ENCODE measurements at regions not wholly inside any gene's neighbourhood (a gene's known extent, or its start where the extent isn't known, plus 50 kb on each side); places are given as distances from the start of the nearest gene placed in this dataset.
"Not testable (repeated sequence)": the region's sequence is repeated elsewhere in the genome, so short reads cannot be mapped to it uniquely, and the experiment has no call there.

GRCh38 chr3:40649346-40649745, 124.6 kb downstream of the ZNF621 start:
- no peak for DNase-seq

DNA sequence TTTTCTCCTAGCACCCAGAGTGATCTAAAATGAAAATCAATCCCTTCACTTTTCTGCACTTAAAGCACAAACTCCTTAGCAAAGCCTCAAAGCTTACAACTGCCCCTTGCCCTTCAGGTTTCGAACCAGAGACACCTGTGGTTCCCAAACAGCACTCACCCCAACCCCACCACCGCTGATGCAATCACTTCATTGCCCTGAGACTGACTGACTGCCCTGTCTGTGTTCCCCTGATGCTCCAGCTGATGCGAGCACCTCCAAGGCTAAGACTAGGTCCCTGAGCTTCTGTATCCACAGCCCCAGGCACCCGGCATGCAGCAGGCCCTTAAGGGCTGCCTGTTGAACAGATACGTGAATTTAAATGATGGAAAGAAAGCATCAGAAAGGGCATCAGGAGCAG, 127.3 kb downstream of the ZNF621 start:
- no peak for DNase-seq

DNA sequence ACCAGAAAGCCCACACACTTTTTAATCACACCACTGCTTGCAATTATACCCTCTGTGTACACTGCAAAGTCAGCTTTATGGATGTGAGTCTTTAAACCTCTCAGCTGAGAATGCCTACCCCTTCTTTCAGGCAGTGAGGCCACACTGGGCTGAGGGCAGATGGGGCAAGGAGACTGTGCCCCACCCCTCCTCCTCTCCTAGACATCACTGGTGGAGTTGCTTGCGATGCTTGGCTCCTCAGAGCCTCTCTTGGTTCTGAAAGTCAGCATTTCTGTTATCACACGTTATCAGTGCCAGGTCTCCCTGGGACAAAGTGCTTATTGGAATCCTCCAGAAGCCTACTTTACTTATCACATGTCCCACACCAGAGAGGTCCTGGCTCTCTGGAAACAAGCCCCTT, 128.2 kb downstream of the ZNF621 start:
- DNase-seq = no peak

DNA sequence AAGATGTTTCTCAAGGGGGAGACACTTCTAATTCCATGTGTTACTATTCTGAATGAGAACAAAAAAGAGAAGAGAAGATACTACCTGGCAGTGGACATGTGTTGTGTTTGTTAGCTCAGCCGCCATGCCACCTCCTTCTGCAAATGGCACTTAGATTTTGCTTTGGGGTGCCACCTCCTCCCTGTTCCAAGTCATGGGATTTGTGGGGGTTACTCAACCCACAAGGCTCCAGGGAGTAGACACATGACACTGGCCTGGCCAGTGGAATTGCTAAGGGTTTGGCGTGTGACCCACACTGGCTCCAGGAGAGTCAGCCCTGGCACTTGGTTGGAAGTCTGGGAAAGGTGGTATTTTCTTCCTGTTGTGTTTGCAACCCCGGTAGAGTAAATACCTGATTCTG, 129.1 kb downstream of the ZNF621 start:
- no peak for DNase-seq

DNA sequence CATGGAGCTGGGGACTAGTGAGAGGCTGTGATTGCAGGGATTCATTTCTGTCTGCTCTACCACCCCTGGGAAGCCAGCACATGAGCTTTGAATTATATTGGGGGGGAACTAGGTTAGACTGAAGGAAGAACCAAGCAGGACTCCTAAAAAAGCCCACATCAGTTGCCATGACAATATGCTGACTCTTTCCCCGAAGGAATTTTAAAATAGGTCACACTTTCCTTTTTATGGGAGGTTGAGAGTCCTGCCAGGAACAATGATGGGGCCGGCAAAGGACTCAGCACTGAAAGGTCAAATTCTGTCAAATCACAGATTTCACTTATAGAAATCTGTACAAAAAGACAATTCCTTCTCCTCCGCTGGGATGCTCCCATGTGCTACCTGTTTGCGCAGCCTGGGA, 130.8 kb downstream of the ZNF621 start:
- DNase-seq = no peak

- DNase-seq = no peak
These were observed 132.9 kb downstream of the ZNF621 start for GRCh38 chr3:40657623-40658022.

- no peak for DNase-seq
These were observed 133.5 kb downstream of the ZNF621 start for GRCh38 chr3:40658305-40658704.

GRCh38 chr3:40660554-40660953, 135.8 kb downstream of the ZNF621 start:
- DNase-seq = no peak

- no peak for DNase-seq
These were observed 136.5 kb downstream of the ZNF621 start for GRCh38 chr3:40661284-40661683.

GRCh38 chr3:40663280-40663679, 138.5 kb downstream of the ZNF621 start:
- no peak for DNase-seq

- no peak for DNase-seq
These were observed 144.4 kb downstream of the ZNF621 start for GRCh38 chr3:40669176-40669575.

- DNase-seq = no peak
These were observed 148.1 kb downstream of the ZNF621 start for GRCh38 chr3:40672861-40673260.

- no peak for DNase-seq
These were observed 152.6 kb downstream of the ZNF621 start for GRCh38 chr3:40677321-40677720.

DNA sequence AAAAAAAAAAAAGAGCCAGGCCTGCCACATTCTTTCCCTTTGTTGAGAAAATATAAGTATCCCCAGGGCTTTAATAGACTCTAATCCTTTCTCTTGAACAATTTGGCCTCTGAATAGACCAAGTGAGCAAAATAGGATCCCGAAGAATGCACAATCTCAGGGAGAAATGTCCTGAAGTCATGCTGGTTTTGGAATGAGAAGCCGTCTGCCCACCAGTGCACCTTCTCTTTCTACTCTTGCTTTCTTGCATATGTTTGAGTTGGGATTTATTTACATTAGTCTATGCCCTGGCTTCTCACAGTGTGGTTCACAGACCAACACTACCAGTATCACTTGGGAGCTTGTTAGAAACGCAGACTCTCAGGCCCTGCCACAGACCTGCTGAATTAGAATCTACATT, 153.0 kb downstream of the ZNF621 start:
- no peak for DNase-seq

DNA sequence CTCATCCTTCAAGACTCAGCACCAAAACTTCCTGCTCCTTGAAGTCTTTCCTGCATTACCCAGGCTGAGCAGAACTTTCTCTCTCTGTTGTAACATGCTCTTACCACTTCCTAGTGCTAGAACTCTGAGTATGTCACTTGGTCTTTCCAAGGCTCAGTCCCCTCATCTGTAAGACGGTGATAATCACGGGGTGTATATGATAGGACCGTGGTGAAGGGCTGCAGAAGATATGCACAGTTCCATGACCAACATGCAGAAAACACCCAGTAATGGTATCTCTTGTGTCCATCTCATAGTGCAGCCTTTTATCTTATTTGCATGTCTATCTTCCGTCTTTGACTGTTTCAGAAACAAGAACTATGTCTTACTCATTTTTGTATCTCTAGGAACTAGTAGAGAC, 154.5 kb downstream of the ZNF621 start:
- no peak for DNase-seq

GRCh38 chr3:40680685-40681657, 156.2 kb downstream of the ZNF621 start:
- peak; percentile 7 for DNase-seq

DNA sequence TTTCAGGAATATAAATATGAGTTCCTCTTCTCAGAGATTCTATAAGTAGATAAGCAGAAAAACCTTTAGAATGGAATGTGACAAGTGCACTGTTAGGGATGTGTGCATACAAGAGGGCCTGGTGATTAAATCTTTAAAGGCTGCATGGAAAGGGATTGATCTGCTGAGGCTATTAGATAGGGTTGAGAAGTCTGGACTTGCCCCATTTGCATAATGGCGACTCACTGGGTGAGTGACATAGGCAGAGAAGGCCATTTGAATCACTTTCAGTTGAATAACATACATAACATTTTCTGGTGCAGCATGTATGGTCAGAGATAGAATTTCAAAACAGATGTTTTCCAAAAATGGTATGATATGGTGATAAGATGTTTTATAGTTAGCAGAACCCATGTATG, 156.9 kb downstream of the ZNF621 start:
- peak; percentile 18 for DNase-seq

DNA sequence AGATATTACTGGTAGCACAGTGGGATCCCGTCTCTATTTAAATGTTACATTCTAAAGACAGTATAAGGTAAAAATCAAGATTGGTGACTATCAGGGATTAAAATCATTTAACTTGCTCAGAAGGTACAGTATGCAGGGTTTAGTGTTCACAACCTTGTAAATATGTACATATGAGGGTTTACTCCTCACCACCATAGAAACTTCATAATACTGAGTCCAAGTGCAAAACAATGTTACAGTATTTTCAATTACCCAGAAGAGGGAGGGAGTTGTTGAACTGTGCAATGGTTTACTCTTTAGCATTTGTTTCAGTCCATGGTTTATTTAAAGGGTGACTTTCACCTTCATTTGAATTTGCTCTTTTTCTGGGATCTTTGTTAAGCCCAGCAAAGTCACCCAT, 165.1 kb downstream of the ZNF621 start:
- DNase-seq = no peak

- no peak for DNase-seq
These were observed 166.1 kb downstream of the ZNF621 start for GRCh38 chr3:40690749-40691451.

DNA sequence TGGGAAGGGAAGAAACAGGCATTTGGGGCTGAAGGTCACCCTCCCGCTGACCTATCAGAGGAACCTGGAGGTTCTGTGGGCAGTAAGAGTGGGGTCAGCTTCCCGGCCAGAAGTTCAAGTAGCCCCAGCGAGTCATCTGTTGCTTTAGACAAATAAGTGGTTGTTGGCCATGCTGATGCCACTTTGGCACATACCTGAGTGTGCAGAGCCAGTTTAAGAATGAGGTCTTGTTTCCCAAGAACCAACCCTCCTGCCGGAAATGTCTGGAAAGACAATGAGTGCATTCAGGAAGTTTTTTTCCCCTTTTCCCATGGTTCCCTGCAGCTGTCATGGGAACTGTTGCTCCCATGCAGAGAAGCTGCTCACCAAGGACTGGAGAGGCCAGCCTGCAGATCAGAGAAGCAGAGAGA, 166.7 kb downstream of the ZNF621 start:
- DNase-seq = no peak

DNA sequence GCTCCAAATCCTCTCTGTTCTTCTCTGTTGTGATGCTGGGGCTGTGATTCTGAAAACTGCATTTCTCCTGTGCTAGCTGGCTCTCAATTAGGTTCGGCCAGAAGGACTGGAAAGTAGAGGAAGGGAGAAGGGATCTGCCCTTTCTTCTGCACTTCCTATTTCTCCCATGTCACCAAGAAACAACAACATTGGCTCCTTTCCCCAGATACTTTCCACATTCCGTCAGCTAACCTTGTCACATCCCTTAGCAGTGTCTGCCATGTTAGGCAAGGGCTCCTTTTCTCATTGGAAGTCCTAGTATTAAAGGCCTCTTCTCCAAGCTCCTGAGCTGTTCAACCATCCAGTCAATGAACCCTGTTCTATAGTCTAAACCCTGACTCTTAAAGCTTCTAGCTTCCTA, 171.1 kb downstream of the ZNF621 start:
- no peak for DNase-seq

DNA sequence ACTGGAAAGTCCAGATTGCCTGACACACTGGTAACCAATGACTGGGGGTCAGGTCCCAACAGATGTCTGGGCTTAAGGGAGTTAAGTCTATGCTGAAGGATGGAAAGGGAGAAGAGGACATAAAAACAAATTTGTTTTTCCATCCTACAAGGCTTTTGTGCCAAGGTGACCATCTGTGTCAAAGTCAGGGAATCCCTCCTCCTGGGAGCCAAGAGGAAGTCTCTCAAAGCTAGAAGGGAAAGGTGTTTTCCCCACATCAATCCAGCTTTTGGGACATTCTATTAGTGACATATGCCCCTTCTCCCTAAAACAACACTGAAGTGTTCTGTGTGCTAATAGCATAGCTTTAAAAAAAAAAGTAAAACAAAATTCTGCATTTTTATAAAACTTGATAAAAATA, 173.9 kb downstream of the ZNF621 start:
- not testable (repeated sequence) for DNase-seq

DNA sequence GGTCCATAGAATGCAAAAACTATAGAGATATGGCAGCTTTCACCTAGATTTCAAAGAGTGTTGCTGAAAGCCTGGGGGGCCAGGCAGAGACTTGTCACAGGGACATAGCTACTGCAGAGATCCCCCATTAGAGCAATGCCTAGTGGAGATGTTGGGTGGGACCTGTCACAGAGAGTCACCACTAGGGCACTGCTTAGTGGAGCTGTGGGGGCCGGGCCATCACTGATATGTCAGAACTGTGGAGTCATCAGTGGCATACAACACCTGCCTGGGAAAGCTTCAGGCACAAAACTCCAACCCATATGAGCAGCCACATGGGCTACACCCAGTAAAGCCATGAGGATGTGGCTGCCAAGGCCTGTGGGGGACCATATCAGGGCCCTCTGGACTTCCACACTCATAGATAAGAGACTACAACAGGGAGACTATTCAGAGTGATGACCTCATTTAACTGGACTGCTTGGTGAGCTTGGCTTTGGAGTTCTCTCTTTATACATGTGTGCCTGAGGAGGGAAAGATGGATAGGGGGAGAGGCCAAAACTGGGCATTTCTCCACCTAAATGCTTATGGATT, 176.3 kb downstream of the ZNF621 start:
- DNase-seq = no peak

- DNase-seq = no peak
These were observed 179.5 kb downstream of the ZNF621 start for GRCh38 chr3:40704224-40704623.
